IMR-90 (cell line): ENCODE measurements at regions not wholly inside any gene's neighbourhood (a gene's known extent, or its start where the extent isn't known, plus 50 kb on each side); places are given as distances from the start of the nearest gene placed in this dataset.

Experiments
- CTCF ChIP-seq: conservative IDR thresholded peaks from 2 replicates; pipeline ENCODE4 v1.5.1; 2012; ENCODE audit warnings: mild to moderate bottlenecking, low read depth, low read length, improper control_type of control experiment
- POLR2A ChIP-seq: IDR thresholded peaks from 2 replicates; pipeline ENCODE4 v1.6.1; 2012; ENCODE audit warnings: mild to moderate bottlenecking, low read depth, low read length
- RCOR1 ChIP-seq: IDR thresholded peaks from 2 replicates; pipeline ENCODE4 v1.6.1; 2012; ENCODE audit warnings: mild to moderate bottlenecking, low read length, improper control_type of control experiment; ENCODE audit not compliant: insufficient replicate concordance
- RFX5 ChIP-seq: IDR thresholded peaks from 2 replicates; pipeline ENCODE4 v1.8.0; 2012; ENCODE audit warnings: low read depth, mild to moderate bottlenecking, low read length, moderate library complexity
- USF2 ChIP-seq: fragments of 150-350 bp; IDR thresholded peaks from 2 replicates; pipeline ENCODE4 v1.6.1; 2017; ENCODE audit warnings: mild to moderate bottlenecking, antibody characterized with exemption, low read length, low read depth

DNA sequence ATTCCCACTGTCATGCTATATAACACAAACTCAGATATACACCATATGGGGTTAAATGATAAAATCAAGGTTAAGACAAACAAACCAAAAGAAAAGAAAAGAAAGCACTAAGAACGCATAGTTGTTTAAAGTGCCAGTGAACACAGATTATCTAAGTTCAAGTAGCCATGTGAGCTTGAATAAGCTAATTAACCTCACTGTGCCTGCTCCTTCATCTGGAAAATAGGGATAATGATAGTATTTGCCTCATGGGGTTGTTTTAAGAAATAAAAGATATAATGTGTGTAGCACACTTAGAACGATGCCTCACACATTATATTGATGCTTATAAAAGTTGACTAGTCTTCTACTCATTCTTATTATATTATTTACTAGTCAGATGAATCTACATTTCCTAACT lies 72.6 kb upstream of the IL12A start:
- TF ChIP-seq RFX5 (no peak), CTCF (no peak), USF2 (no peak), RCOR1 (no peak), POLR2A (no peak)
